GM18867 (cell line): ENCODE measurements at regions not wholly inside any gene's neighbourhood (a gene's known extent, or its start where the extent isn't known, plus 50 kb on each side); places are given as distances from the start of the nearest gene placed in this dataset.
"Not testable (repeated sequence)": the region's sequence is repeated elsewhere in the genome, so short reads cannot be mapped to it uniquely, and the experiment has no call there.

Source experiments
- ATAC-seq: cut with Tn5 transposase; IDR thresholded peaks from one replicate; pipeline ENCODE4 v1.9.1; 2021; ENCODE audit warnings: mild to moderate bottlenecking, moderate library complexity; ENCODE audit not compliant: unreplicated experiment

GRCh38 chr3:135629701-135630408, 335.7 kb upstream of the PPP2R3A start:
- ATAC-seq, result no peak

- ATAC-seq, result no peak
Measured at GRCh38 chr3:135632556-135633065, 332.9 kb upstream of the PPP2R3A start.

- no peak for ATAC-seq
Measured at GRCh38 chr3:135633078-135633477, 332.4 kb upstream of the PPP2R3A start.

- no peak for ATAC-seq
Measured at GRCh38 chr3:135636596-135636995, 328.9 kb upstream of the PPP2R3A start.

GRCh38 chr3:135637013-135637412, 328.5 kb upstream of the PPP2R3A start:
- no peak for ATAC-seq

- no peak for ATAC-seq
Measured at GRCh38 chr3:135641761-135642160, 323.8 kb upstream of the PPP2R3A start.

GRCh38 chr3:135645541-135645940, 320.0 kb upstream of the PPP2R3A start:
- no peak for ATAC-seq

GRCh38 chr3:135646873-135647272, 318.7 kb upstream of the PPP2R3A start:
- no peak for ATAC-seq

- no peak for ATAC-seq
Measured at GRCh38 chr3:135649361-135649760, 316.2 kb upstream of the PPP2R3A start.

- no peak for ATAC-seq
Measured at GRCh38 chr3:135650309-135650708, 315.2 kb upstream of the PPP2R3A start.

GRCh38 chr3:135652388-135652787, 313.1 kb upstream of the PPP2R3A start:
- no peak for ATAC-seq

- no peak for ATAC-seq
Measured at GRCh38 chr3:135655328-135655727, 310.2 kb upstream of the PPP2R3A start.

GRCh38 chr3:135658451-135658850, 307.1 kb upstream of the PPP2R3A start:
- ATAC-seq, result not testable (repeated sequence)

GRCh38 chr3:135667061-135667460, 298.5 kb upstream of the PPP2R3A start:
- no peak for ATAC-seq

GRCh38 chr3:135674508-135674907, 291.0 kb upstream of the PPP2R3A start:
- ATAC-seq, result no peak

- ATAC-seq, result no peak
Measured at GRCh38 chr3:135678386-135678785, 287.1 kb upstream of the PPP2R3A start.

GRCh38 chr3:135688003-135688402, 277.5 kb upstream of the PPP2R3A start:
- no peak for ATAC-seq

- ATAC-seq, result no peak
Measured at GRCh38 chr3:135690664-135691063, 274.9 kb upstream of the PPP2R3A start.

- no peak for ATAC-seq
Measured at GRCh38 chr3:135691240-135691639, 274.3 kb upstream of the PPP2R3A start.

GRCh38 chr3:135694142-135694541, 271.4 kb upstream of the PPP2R3A start:
- ATAC-seq, result no peak

- no peak for ATAC-seq
Measured at GRCh38 chr3:135699741-135700140, 265.8 kb upstream of the PPP2R3A start.

GRCh38 chr3:135706758-135707375, 258.7 kb upstream of the PPP2R3A start:
- ATAC-seq, result no peak
